BE2C (cell line): ENCODE measurements at regions not wholly inside any gene's neighbourhood (a gene's known extent, or its start where the extent isn't known, plus 50 kb on each side); places are given as distances from the start of the nearest gene placed in this dataset.
"Not testable (repeated sequence)": the region's sequence is repeated elsewhere in the genome, so short reads cannot be mapped to it uniquely, and the experiment has no call there.

Source experiments
- DNase-seq: peaks from one replicate; pipeline ENCODE4 v3.0.0-alpha.2; 2020
- H3K27me3 ChIP-seq: fragments of 250-450 bp; sonication (Bioruptor Pico); 2 replicates; pipeline ENCODE4 v1.5.1; 2020; ENCODE audit warnings: mild to moderate bottlenecking
- H3K36me3 ChIP-seq: fragments of 250-450 bp; sonication (Bioruptor Pico); 2 replicates; pipeline ENCODE4 v1.5.1; 2020; ENCODE audit warnings: mild to moderate bottlenecking
- H3K4me1 ChIP-seq: fragments of 250-450 bp; sonication (Bioruptor Pico); 2 replicates; pipeline ENCODE4 v1.5.1; 2020
- H3K4me3 ChIP-seq: 2 replicates; pipeline ENCODE4 v1.5.1; 2011; ENCODE audit warnings: low read depth, low read length
- H3K9me3 ChIP-seq: fragments of 250-450 bp; sonication (Bioruptor Pico); 2 replicates; pipeline ENCODE4 v1.5.1; 2020
- CTCF ChIP-seq: IDR thresholded peaks from 2 replicates; pipeline ENCODE4 v1.5.1; 2012; ENCODE audit warnings: mild to moderate bottlenecking, low read depth, low read length

GRCh38 chr6:84825461-84825860 is 61.1 kb upstream of the TBX18 start:
- Histone ChIP-seq H3K36me3 (no peaks in the 10 kb centered on the region), H3K4me3 (no peak overlapping the region), H3K4me1 (no peaks in the 10 kb centered on the region), H3K27me3 (no peaks in the 10 kb centered on the region), H3K9me3 (no peaks in the 10 kb centered on the region)
- no peak for DNase-seq
- TF ChIP-seq CTCF = no peak

GRCh38 chr6:84821314-84821713 is 56.9 kb upstream of the TBX18 start:
- DNase-seq, H3K27me3 ChIP-seq, H3K36me3 ChIP-seq, H3K4me3 ChIP-seq, H3K9me3 ChIP-seq, H3K4me1 ChIP-seq: not testable (repeated sequence)

GRCh38 chr6:84816741-84817140 is 52.3 kb upstream of the TBX18 start:
- H3K4me1 ChIP-seq = no peaks in the 10 kb centered on the region
- no peak for DNase-seq
- no peak overlapping the region for H3K4me3 ChIP-seq
- 0 out of 2 replicates have a peak, but pooled peaks cover 3% of the 10 kb centered on the region for H3K27me3 ChIP-seq
- TF ChIP-seq CTCF = no peak
- H3K36me3 ChIP-seq = no peaks in the 10 kb centered on the region
- H3K9me3 ChIP-seq = no peaks in the 10 kb centered on the region

- Histone ChIP-seq H3K4me1 (no peaks in the 10 kb centered on the region), H3K36me3 (no peaks in the 10 kb centered on the region), H3K27me3 (0 out of 2 replicates have a peak, but pooled peaks cover 3% of the 10 kb centered on the region), H3K9me3 (no peaks in the 10 kb centered on the region), H3K4me3 (no peak overlapping the region)
- no peak for DNase-seq
- no peak for TF ChIP-seq CTCF
Measured at GRCh38 chr6:84815896-84816735, 51.7 kb upstream of the TBX18 start.
